ENCODE measurements at regions not wholly inside any gene's neighbourhood (a gene's known extent, or its start where the extent isn't known, plus 50 kb on each side); places are given as distances from the start of the nearest gene placed in this dataset.

GRCh38 chrX:39167791-39168190 is 366.5 kb downstream of the MID1IP1 start:
- Histone ChIP-seq H3K79me1 (ENCODE audit: insufficient read depth, low read depth, low read length, poor library complexity, severe bottlenecking) (no peaks in the 10 kb centered on the region), H3K4me2 (ENCODE audit: insufficient read depth, insufficient read length, low read length) (no peak overlapping the region), H2BK5ac (ENCODE audit: insufficient read length, low read length) (no peak overlapping the region), H2BK120ac (ENCODE audit: low read depth, low read length, poor library complexity, severe bottlenecking) (no peak overlapping the region), H3K27ac (ENCODE audit: insufficient read length, low read depth, low read length) (no peak overlapping the region), H2AFZ (ENCODE audit: low read length) (no peak overlapping the region), H3K23me2 (ENCODE audit: insufficient read length, low read depth, low read length, poor library complexity, severe bottlenecking) (no peaks in the 10 kb centered on the region), H3K23ac (ENCODE audit: insufficient read length, low read depth, low read length) (no peak overlapping the region), H3K9ac (ENCODE audit: extremely low read depth, insufficient read length, low read length) (no peak overlapping the region), H3T11ph (ENCODE audit: low read length) (no peak overlapping the region), H2BK20ac (ENCODE audit: low read depth, low read length, poor library complexity, severe bottlenecking) (no peak overlapping the region), H3K4me1 (ENCODE audit: insufficient read depth, low read length) (0 out of 2 replicates have a peak, but pooled peaks cover 4% of the 10 kb centered on the region), H3K4ac (ENCODE audit: low read depth, low read length) (no peak overlapping the region), H4K20me1 (ENCODE audit: control insufficient read depth, insufficient read depth, insufficient read length) (no peaks in the 10 kb centered on the region), H3K18ac (ENCODE audit: insufficient read length, low read depth, low read length) (no peak overlapping the region), H3K14ac (ENCODE audit: insufficient read depth, low read length) (no peak overlapping the region), H2BK12ac (ENCODE audit: insufficient read length, low read depth, low read length) (no peak overlapping the region), H3K79me2 (ENCODE audit: insufficient read depth, low read length) (no peaks in the 10 kb centered on the region), H4K91ac (ENCODE audit: insufficient read length, low read depth, low read length) (no peak overlapping the region), H3K27me3 (ENCODE audit: insufficient read depth, low read length) (peaks cover 3% of the 10 kb centered on the region; the same call in 1 of the 2 replicates), H2AK5ac (ENCODE audit: insufficient read length, low read length) (no peak overlapping the region), H4K5ac (ENCODE audit: insufficient read length, low read depth, low read length) (no peak overlapping the region), H3K56ac (ENCODE audit: insufficient read length, low read depth, low read length) (no peak overlapping the region), H4K8ac (replicated peaks; ENCODE audit: insufficient read length, low read depth, low read length) (no peak overlapping the region), H3K9me3 (ENCODE audit: control insufficient read depth, low read depth, low read length) (peaks cover 9% of the 10 kb centered on the region), H2BK15ac (ENCODE audit: low read depth, low read length) (no peak overlapping the region)
- peaks cover 0 to 3% (median 2%) of the 10 kb centered on the region in 3 experiments; a peak in 5 of 7 replicates for H3K36me3 Mint-ChIP-seq (ENCODE audit: insufficient read depth in 1 of 3, low read depth in 3 of 3)
- no CpG with 5 or more reads among the region's 5 CpGs for WGBS (ENCODE audit: extremely low coverage, insufficient read length, low lambda C conversion rate)
- no peak for DNase-seq
- no peak overlapping the region for H3K4me3 Mint-ChIP-seq
- TF ChIP-seq, protein P1, sequence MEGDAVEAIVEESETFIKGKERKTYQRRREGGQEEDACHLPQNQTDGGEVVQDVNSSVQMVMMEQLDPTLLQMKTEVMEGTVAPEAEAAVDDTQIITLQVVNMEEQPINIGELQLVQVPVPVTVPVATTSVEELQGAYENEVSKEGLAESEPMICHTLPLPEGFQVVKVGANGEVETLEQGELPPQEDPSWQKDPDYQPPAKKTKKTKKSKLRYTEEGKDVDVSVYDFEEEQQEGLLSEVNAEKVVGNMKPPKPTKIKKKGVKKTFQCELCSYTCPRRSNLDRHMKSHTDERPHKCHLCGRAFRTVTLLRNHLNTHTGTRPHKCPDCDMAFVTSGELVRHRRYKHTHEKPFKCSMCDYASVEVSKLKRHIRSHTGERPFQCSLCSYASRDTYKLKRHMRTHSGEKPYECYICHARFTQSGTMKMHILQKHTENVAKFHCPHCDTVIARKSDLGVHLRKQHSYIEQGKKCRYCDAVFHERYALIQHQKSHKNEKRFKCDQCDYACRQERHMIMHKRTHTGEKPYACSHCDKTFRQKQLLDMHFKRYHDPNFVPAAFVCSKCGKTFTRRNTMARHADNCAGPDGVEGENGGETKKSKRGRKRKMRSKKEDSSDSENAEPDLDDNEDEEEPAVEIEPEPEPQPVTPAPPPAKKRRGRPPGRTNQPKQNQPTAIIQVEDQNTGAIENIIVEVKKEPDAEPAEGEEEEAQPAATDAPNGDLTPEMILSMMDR (conservative IDR thresholded peaks at IDR 0.05) = no peak
- H3K27me3 Mint-ChIP-seq (ENCODE audit: low read depth) = peaks cover 20% of the 10 kb centered on the region
- no peak overlapping the region; a peak in 1 of 7 replicates for H3K27ac Mint-ChIP-seq
- peaks cover 61 to 67% of the 10 kb centered on the region in 2 experiments for H3K9me3 Mint-ChIP-seq
- peaks cover 0 to 3% of the 10 kb centered on the region in 2 experiments; a peak in 2 of 4 replicates for H3K4me1 Mint-ChIP-seq

All from H9 (cell line).